ENCODE measurements at regions not wholly inside any gene's neighbourhood (a gene's known extent, or its start where the extent isn't known, plus 50 kb on each side); places are given as distances from the start of the nearest gene placed in this dataset.

- no peak for TF ChIP-seq CTCF (conservative IDR thresholded peaks at IDR 0.05; ENCODE audit: low read depth in 2 of 2)
- TF ChIP-seq POLR2AphosphoS5 (IDR thresholded peaks at IDR 0.05; ENCODE audit: low read depth): no peak
- no peak for TF ChIP-seq ZNF114 (CRISPR knock-in tag; IDR thresholded peaks at IDR 0.05)
- no peak for TF ChIP-seq EZH2phosphoT487 (IDR thresholded peaks at IDR 0.05; ENCODE audit: unreplicated experiment)
- no peak for TF ChIP-seq CREB1 (CRISPR knock-in tag; IDR thresholded peaks at IDR 0.05; ENCODE audit: low read depth)
- TF ChIP-seq NANOG (IDR thresholded peaks at IDR 0.05; ENCODE audit: borderline replicate concordance): no peak
- TF ChIP-seq, protein P1, sequence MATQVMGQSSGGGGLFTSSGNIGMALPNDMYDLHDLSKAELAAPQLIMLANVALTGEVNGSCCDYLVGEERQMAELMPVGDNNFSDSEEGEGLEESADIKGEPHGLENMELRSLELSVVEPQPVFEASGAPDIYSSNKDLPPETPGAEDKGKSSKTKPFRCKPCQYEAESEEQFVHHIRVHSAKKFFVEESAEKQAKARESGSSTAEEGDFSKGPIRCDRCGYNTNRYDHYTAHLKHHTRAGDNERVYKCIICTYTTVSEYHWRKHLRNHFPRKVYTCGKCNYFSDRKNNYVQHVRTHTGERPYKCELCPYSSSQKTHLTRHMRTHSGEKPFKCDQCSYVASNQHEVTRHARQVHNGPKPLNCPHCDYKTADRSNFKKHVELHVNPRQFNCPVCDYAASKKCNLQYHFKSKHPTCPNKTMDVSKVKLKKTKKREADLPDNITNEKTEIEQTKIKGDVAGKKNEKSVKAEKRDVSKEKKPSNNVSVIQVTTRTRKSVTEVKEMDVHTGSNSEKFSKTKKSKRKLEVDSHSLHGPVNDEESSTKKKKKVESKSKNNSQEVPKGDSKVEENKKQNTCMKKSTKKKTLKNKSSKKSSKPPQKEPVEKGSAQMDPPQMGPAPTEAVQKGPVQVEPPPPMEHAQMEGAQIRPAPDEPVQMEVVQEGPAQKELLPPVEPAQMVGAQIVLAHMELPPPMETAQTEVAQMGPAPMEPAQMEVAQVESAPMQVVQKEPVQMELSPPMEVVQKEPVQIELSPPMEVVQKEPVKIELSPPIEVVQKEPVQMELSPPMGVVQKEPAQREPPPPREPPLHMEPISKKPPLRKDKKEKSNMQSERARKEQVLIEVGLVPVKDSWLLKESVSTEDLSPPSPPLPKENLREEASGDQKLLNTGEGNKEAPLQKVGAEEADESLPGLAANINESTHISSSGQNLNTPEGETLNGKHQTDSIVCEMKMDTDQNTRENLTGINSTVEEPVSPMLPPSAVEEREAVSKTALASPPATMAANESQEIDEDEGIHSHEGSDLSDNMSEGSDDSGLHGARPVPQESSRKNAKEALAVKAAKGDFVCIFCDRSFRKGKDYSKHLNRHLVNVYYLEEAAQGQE (IDR thresholded peaks at IDR 0.05; ENCODE audit: unreplicated experiment): no peak
- TF ChIP-seq EZH2 (IDR thresholded peaks at IDR 0.05; ENCODE audit: low read depth, unreplicated experiment): no peak
- TF ChIP-seq ZNF331 (CRISPR knock-in tag; IDR thresholded peaks at IDR 0.05; ENCODE audit: low read depth): no peak
- TF ChIP-seq STAT1 (IDR thresholded peaks at IDR 0.05; ENCODE audit: unreplicated experiment): no peak
- no peak for TF ChIP-seq ETS1 (IDR thresholded peaks at IDR 0.05)
- no peak for TF ChIP-seq JUNB (IDR thresholded peaks at IDR 0.05; ENCODE audit: unreplicated experiment)
Observed at GRCh38 chr1:38396606-38397005, 350.0 kb upstream of the POU3F1 start.

All from GM23338 (cell line).